ENCODE measurements at regions not wholly inside any gene's neighbourhood (a gene's known extent, or its start where the extent isn't known, plus 50 kb on each side); places are given as distances from the start of the nearest gene placed in this dataset.
"Not testable (repeated sequence)": the region's sequence is repeated elsewhere in the genome, so short reads cannot be mapped to it uniquely, and the experiment has no call there.

DNA sequence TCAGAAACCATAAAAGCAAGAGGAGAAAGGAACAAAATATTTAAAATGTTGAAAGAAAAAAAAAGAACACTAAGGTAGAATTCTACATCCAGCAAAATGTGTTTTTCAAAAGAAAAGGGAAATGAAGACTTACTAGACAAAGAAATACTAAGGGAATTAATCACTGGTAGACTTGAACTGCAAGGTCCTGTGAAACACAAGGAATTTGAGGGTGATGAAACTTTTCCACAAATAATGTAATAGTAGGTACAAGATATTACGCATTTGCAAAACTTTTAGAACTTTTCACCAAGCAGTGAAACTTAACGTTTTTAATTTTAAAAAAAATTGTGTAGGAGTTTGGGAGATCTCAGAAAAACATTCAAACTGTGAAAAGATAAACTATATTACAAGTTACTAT is 180.3 kb upstream of the MAGEB16 start:
- Histone ChIP-seq H3K36me3 (no peaks in the 10 kb centered on the region), H3K9me3 (no peaks in the 10 kb centered on the region), H3K27ac (no peak overlapping the region), H3K4me1 (no peaks in the 10 kb centered on the region), H3K27me3 (no peaks in the 10 kb centered on the region), H3K4me3 (no peak overlapping the region)
- TF ChIP-seq POLR2A (IDR thresholded peaks at IDR 0.05): no peak
- TF ChIP-seq, protein P1, sequence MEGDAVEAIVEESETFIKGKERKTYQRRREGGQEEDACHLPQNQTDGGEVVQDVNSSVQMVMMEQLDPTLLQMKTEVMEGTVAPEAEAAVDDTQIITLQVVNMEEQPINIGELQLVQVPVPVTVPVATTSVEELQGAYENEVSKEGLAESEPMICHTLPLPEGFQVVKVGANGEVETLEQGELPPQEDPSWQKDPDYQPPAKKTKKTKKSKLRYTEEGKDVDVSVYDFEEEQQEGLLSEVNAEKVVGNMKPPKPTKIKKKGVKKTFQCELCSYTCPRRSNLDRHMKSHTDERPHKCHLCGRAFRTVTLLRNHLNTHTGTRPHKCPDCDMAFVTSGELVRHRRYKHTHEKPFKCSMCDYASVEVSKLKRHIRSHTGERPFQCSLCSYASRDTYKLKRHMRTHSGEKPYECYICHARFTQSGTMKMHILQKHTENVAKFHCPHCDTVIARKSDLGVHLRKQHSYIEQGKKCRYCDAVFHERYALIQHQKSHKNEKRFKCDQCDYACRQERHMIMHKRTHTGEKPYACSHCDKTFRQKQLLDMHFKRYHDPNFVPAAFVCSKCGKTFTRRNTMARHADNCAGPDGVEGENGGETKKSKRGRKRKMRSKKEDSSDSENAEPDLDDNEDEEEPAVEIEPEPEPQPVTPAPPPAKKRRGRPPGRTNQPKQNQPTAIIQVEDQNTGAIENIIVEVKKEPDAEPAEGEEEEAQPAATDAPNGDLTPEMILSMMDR (IDR thresholded peaks at IDR 0.05): no peak
- no peak for DNase-seq

DNA sequence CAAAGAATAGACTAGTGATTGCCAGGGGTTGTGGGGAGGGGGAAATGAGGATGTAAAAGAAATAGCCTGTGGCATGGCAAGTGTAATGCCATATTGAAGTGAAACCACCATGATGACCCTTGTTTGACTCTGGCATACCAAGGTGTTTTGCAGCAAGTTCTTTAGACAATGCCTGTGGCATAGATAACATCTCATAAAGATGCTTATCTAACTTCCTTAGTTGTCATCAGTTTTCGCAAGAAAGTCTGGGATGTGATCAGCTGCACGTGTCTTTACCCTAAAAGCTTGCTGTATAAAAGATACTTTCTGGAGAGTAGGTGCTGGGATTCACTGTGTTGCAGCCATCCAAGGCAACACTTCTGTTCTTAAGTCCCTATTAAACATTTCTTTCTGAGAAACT is 176.1 kb upstream of the MAGEB16 start:
- Histone ChIP-seq H3K9me3 (no peaks in the 10 kb centered on the region), H3K4me1 (no peaks in the 10 kb centered on the region), H3K27ac (no peak overlapping the region), H3K36me3 (no peaks in the 10 kb centered on the region), H3K27me3 (no peaks in the 10 kb centered on the region), H3K4me3 (no peak overlapping the region)
- no peak for DNase-seq
- no peak for TF ChIP-seq POLR2A (IDR thresholded peaks at IDR 0.05)
- TF ChIP-seq, protein P1 (IDR thresholded peaks at IDR 0.05): no peak

DNA sequence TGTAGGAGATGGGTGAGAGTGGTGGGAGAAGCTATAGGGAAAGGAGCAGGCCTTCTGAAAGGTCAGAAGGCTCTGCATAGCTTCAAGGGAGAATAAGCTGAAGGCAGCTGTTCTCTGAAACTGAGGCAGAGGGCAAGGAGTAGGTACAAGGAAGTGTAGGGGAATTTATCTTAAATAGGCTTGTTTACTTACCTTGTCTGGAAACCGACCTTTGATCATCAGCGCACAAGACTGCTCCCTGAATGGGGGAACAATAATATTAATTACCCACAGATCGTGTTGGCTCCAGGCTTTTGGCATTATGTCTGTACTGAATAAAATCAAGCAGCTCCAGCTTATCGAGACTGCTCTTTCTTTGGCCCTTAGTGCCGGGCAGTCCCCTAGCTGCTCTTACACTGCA is 175.5 kb upstream of the MAGEB16 start:
- no peaks in the 10 kb centered on the region for H3K36me3 ChIP-seq
- TF ChIP-seq, protein P1 (IDR thresholded peaks at IDR 0.05): no peak
- no peak for TF ChIP-seq POLR2A (IDR thresholded peaks at IDR 0.05)
- no peak for DNase-seq

DNA sequence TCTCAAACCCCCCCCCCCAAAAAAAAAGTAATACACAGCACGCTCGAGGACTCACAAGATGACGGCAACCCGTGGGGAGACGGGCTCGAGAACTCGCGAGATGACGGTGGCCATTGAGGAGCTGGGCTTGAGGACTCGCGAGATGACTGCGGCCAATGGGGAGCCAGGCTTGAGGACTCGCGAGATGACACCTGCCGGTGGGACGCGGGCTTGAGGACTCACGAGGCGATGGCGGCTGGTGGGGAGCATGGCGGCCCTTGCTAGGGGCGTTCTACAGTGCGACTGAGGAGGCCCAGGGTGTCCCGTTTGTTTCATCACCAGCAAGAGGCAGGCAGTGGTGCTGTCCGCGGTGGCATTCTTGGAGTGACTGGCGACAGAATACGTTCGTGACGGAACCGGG is 172.4 kb upstream of the MAGEB16 start:
- Histone ChIP-seq H3K36me3 (no peaks in the 10 kb centered on the region), H3K4me1 (no peaks in the 10 kb centered on the region), H3K27ac (no peak overlapping the region), H3K4me3 (no peak overlapping the region), H3K9me3 (no peaks in the 10 kb centered on the region), H3K27me3 (no peaks in the 10 kb centered on the region)
- TF ChIP-seq, protein P1 (IDR thresholded peaks at IDR 0.05): no peak
- TF ChIP-seq POLR2A (IDR thresholded peaks at IDR 0.05): no peak
- no peak for DNase-seq

More for the DNA sequence above, 175.5 kb upstream of the MAGEB16 start:
- H3K9me3 ChIP-seq: no peaks in the 10 kb centered on the region
- no peaks in the 10 kb centered on the region for H3K4me1 ChIP-seq
- H3K27ac ChIP-seq: no peak overlapping the region
- no peaks in the 10 kb centered on the region for H3K27me3 ChIP-seq
- no peak overlapping the region for H3K4me3 ChIP-seq

DNA sequence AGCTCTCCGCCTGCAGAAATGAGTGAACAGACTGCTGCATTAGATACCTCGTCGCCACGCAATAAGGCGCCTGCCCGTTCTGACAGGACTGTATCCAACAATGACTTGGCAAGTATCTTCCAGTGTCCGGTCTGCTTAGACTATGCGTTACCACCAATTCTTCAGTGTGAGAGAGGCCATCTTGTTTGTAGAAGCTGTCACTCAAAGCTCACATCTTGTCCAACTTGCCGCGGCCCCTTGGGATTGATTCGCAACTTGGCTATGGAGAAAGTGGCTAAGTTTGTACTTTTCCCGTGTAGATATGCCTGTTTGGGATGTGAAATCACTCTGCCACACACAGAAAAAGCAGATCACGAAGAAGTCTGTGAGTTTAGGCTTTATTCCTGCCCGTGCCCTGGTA is 172.0 kb upstream of the MAGEB16 start:
- Histone ChIP-seq H3K4me1 (no peaks in the 10 kb centered on the region), H3K4me3 (no peak overlapping the region), H3K27me3 (no peaks in the 10 kb centered on the region), H3K36me3 (no peaks in the 10 kb centered on the region), H3K27ac (no peak overlapping the region), H3K9me3 (no peaks in the 10 kb centered on the region)
- DNase-seq: no peak
- TF ChIP-seq, protein P1 (IDR thresholded peaks at IDR 0.05): no peak
- no peak for TF ChIP-seq POLR2A (IDR thresholded peaks at IDR 0.05)

DNA sequence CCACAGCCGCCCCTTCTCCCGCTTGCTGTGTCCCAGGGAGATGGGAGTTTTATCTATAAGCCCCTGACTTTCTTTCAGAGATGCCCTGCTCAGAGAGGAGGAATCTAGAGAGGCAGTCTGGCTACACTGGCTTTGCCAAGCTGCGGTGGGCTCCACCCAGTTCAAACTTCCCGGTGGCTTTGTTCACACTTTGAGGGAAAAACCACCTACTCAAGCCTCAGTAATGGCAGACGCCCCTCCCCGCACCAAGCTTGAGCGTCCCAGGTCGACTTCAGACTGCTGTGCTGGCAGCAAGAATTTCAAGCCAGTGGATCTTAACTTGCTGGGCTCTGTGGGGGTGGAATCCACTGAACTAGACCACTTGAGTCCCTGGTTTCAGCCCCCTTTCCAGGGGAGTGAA is 162.2 kb upstream of the MAGEB16 start:
- not testable (repeated sequence) for H3K27me3 ChIP-seq, H3K4me1 ChIP-seq, H3K36me3 ChIP-seq, DNase-seq, H3K9me3 ChIP-seq, H3K4me3 ChIP-seq, H3K27ac ChIP-seq

Measured in Peyer's patch (tissue), 4 donors.